ENCODE measurements at regions not wholly inside any gene's neighbourhood (a gene's known extent, or its start where the extent isn't known, plus 50 kb on each side); places are given as distances from the start of the nearest gene placed in this dataset.

DNA sequence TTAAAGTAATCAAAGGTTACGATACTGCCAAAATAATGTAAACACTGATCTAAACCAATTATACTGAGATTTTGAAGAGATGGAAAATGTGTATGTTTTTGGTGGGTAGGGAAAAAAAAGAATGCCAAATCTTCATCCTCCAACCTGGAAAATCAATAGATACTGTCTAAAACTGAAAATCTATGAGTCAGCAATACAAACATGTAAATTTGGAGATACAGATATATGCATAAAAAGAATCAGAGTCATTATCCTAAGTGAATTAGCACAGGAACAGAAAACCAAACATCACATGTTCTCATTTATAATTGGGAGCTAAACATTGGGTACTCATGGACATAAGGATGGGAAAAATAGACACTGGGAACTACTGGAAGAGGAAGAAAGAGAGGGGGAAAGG is 197.4 kb upstream of the TRPC5 start:
- Histone ChIP-seq H3K27me3 (no peaks in the 10 kb centered on the region), H3K36me3 (no peaks in the 10 kb centered on the region), H3K4me3 (no peak overlapping the region), H3K4me1 (no peaks in the 10 kb centered on the region), H3K27ac (no peak overlapping the region), H3K9me3 (no peaks in the 10 kb centered on the region)
- TF ChIP-seq CTCF (IDR thresholded peaks at IDR 0.05), result no peak
- no peak for DNase-seq
- ATAC-seq, result no peak
- intact Hi-C loops (cut with DNase I), result no loop called here

DNA sequence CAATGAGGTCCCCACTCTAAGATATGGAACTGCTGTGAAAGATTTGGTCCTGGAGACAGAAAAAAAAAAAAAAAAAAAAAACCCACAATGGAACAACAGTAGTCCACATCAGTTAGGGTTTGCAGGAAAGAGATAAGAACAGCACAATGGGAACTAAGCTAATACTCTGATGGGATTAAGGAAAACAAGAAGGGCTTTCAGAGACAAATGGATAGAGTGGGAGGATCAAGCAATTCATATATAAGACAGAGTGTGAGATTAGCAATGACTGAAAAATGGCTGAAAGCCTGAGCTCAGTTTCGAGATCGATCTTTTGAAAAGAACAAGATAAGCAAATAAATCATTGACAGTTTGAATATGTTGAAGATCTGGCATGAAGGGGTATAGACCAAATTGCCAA is 188.4 kb upstream of the TRPC5 start:
- Histone ChIP-seq H3K4me1 (no peaks in the 10 kb centered on the region), H3K27me3 (no peaks in the 10 kb centered on the region), H3K4me3 (no peak overlapping the region), H3K9me3 (no peaks in the 10 kb centered on the region), H3K27ac (no peak overlapping the region), H3K36me3 (no peaks in the 10 kb centered on the region)
- ATAC-seq (no peak), DNase-seq (no peak)
- intact Hi-C loops (cut with DNase I), result no loop called here
- TF ChIP-seq CTCF (IDR thresholded peaks at IDR 0.05), result no peak

DNA sequence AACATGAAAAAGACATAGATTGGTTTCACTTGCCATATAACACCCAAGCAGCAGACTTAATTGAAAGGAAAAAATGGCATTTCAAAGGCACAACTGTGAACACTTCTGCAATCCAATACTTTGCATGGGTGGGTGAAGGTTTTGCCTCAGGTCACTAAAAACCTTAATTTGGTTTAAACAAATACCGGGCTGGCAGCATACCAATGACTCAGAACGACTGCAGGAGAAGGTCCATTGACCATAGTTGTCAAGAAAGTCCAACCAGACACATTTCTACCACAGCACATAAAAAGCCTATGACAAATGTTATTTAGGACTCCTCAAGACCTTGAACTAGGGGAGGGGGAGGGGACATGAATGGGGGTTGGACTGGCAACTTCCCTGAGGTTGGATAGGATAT is 183.6 kb upstream of the TRPC5 start:
- H3K36me3 ChIP-seq, result no peaks in the 10 kb centered on the region
- ATAC-seq (no peak), DNase-seq (no peak)
- H3K4me1 ChIP-seq, result no peaks in the 10 kb centered on the region
- no peak overlapping the region for H3K27ac ChIP-seq
- H3K4me3 ChIP-seq, result no peak overlapping the region
- no peaks in the 10 kb centered on the region for H3K9me3 ChIP-seq
- intact Hi-C loops (cut with DNase I), result no loop called here
- TF ChIP-seq CTCF (IDR thresholded peaks at IDR 0.05), result no peak
- no peaks in the 10 kb centered on the region for H3K27me3 ChIP-seq

DNA sequence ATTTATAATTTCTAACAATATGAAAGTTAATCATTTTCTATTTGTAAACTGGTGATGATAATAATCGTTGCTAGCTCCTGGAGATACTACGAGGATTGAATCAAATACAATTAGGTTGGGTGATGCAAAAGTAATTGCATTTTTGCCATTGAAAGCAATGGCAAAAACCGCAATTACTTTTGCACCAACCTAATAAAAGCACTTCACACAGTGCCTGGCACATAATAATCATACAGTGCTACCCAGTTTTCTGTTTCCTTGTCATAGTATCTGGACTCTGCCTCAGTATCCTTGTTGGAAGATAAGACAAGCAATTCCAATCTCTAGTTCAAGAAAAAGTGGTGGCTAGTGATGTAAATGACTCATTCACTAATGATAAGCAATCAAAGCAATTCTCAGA is 176.8 kb upstream of the TRPC5 start:
- intact Hi-C loops (cut with DNase I), result no loop called here
- DNase-seq (no peak), ATAC-seq (no peak)
- Histone ChIP-seq H3K27me3 (no peaks in the 10 kb centered on the region), H3K9me3 (no peaks in the 10 kb centered on the region), H3K4me3 (no peak overlapping the region), H3K36me3 (no peaks in the 10 kb centered on the region), H3K4me1 (no peaks in the 10 kb centered on the region), H3K27ac (no peak overlapping the region)
- no peak for TF ChIP-seq CTCF (IDR thresholded peaks at IDR 0.05)

DNA sequence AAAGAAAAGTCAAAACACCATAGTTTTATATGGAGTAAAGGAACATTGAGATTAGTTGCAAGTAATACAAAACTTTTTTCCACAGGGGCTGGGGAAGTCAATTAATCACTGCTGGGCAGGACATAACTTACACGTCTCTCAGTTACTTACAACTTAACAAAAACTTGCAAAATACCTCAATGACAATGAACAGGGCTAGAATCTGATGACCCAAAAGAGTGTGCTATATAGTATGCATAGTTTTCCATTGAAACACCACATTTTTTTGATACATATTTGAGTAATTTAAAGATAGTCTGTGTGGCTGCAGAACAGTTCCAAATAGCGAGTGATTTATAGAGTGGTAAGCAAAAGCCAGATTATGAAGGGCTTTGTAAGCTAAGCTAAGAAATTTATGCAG is 172.3 kb upstream of the TRPC5 start:
- no peaks in the 10 kb centered on the region for H3K36me3 ChIP-seq
- no peaks in the 10 kb centered on the region for H3K4me1 ChIP-seq
- no peaks in the 10 kb centered on the region for H3K27me3 ChIP-seq
- TF ChIP-seq CTCF (IDR thresholded peaks at IDR 0.05), result no peak
- no peak for ATAC-seq
- H3K9me3 ChIP-seq, result no peaks in the 10 kb centered on the region
- no peak overlapping the region for H3K27ac ChIP-seq
- DNase-seq, result no peak
- H3K4me3 ChIP-seq, result no peak overlapping the region
- intact Hi-C loops (cut with DNase I), result no loop called here

- Histone ChIP-seq H3K9me3 (no peaks in the 10 kb centered on the region), H3K27me3 (no peaks in the 10 kb centered on the region), H3K4me3 (no peak overlapping the region), H3K4me1 (no peaks in the 10 kb centered on the region), H3K36me3 (no peaks in the 10 kb centered on the region), H3K27ac (no peak overlapping the region)
- no peak for DNase-seq
- no peak for TF ChIP-seq CTCF (IDR thresholded peaks at IDR 0.05)
- intact Hi-C loops (cut with DNase I), result no loop called here
- no peak for ATAC-seq
These were observed 165.1 kb upstream of the TRPC5 start for GRCh38 chrX:112247714-112248113.

All from upper lobe of right lung (tissue), 1 donor.